ENCODE measurements at regions not wholly inside any gene's neighbourhood (a gene's known extent, or its start where the extent isn't known, plus 50 kb on each side); places are given as distances from the start of the nearest gene placed in this dataset.

GRCh38 chr5:87147441-87147840, 120.2 kb upstream of the RASA1 start (continued):
- TF ChIP-seq PRDM15 (CRISPR knock-in tag; IDR thresholded peaks at IDR 0.05) (no peak), ZNF121 (CRISPR knock-in tag; IDR thresholded peaks at IDR 0.05) (no peak), SP1 (CRISPR knock-in tag; conservative IDR thresholded peaks at IDR 0.05) (no peak), ATF1 (CRISPR knock-in tag; IDR thresholded peaks at IDR 0.05) (no peak), ZNF425 (CRISPR knock-in tag; conservative IDR thresholded peaks at IDR 0.05) (no peak), E2F5 (CRISPR knock-in tag; IDR thresholded peaks at IDR 0.05) (no peak), ELF4 (CRISPR knock-in tag; IDR thresholded peaks at IDR 0.05; ENCODE audit: low read depth) (no peak)

GRCh38 chr5:87150630-87151029, 117.1 kb upstream of the RASA1 start:
- peaks cover 2% of the 10 kb centered on the region; the same call in 1 of the 2 replicates for H3K9me3 Mint-ChIP-seq
- TF ChIP-seq TEAD4 (CRISPR knock-in tag; IDR thresholded peaks at IDR 0.05), result no peak
- TF ChIP-seq FOXP4 (CRISPR knock-in tag; IDR thresholded peaks at IDR 0.05), result no peak
- no peak for TF ChIP-seq FOXJ3 (CRISPR knock-in tag; IDR thresholded peaks at IDR 0.05; ENCODE audit: borderline replicate concordance)
- no peak for TF ChIP-seq GTF2I (CRISPR knock-in tag; conservative IDR thresholded peaks at IDR 0.05)
- no peak for TF ChIP-seq KAT7 (CRISPR knock-in tag; IDR thresholded peaks at IDR 0.05; ENCODE audit: borderline replicate concordance)
- no peak for TF ChIP-seq ELF4 (CRISPR knock-in tag; IDR thresholded peaks at IDR 0.05; ENCODE audit: low read depth)
- no peak for TF ChIP-seq ZNF263 (CRISPR knock-in tag; IDR thresholded peaks at IDR 0.05; ENCODE audit: low read depth)
- TF ChIP-seq ARID4B (CRISPR knock-in tag; IDR thresholded peaks at IDR 0.05; ENCODE audit: borderline replicate concordance), result no peak
- no peak for TF ChIP-seq ZNF281 (CRISPR knock-in tag; IDR thresholded peaks at IDR 0.05)
- no peak for TF ChIP-seq ZNF671 (CRISPR knock-in tag; IDR thresholded peaks at IDR 0.05)
- no peak for TF ChIP-seq STAT6 (CRISPR knock-in tag; conservative IDR thresholded peaks at IDR 0.05; ENCODE audit: low read depth)
- no peak for TF ChIP-seq ZNF138 (CRISPR knock-in tag; conservative IDR thresholded peaks at IDR 0.05)
- POLR2A ChIA-PET, result no interaction called here
- H3K36me3 Mint-ChIP-seq, result no peaks in the 10 kb centered on the region
- no peak overlapping the region for H3K4me3 Mint-ChIP-seq
- no peak overlapping the region for H3K27ac Mint-ChIP-seq
- H3K27me3 Mint-ChIP-seq (ENCODE audit: low read depth), result no peaks in the 10 kb centered on the region
- no peak for DNase-seq (ENCODE audit: low spot score)
- ATAC-seq, result no peak
- CTCF ChIA-PET, result no interaction called here
- H3K4me1 Mint-ChIP-seq, result 0 out of 2 replicates have a peak, but pooled peaks cover 4% of the 10 kb centered on the region
